ENCODE measurements at regions not wholly inside any gene's neighbourhood (a gene's known extent, or its start where the extent isn't known, plus 50 kb on each side); places are given as distances from the start of the nearest gene placed in this dataset.

DNA sequence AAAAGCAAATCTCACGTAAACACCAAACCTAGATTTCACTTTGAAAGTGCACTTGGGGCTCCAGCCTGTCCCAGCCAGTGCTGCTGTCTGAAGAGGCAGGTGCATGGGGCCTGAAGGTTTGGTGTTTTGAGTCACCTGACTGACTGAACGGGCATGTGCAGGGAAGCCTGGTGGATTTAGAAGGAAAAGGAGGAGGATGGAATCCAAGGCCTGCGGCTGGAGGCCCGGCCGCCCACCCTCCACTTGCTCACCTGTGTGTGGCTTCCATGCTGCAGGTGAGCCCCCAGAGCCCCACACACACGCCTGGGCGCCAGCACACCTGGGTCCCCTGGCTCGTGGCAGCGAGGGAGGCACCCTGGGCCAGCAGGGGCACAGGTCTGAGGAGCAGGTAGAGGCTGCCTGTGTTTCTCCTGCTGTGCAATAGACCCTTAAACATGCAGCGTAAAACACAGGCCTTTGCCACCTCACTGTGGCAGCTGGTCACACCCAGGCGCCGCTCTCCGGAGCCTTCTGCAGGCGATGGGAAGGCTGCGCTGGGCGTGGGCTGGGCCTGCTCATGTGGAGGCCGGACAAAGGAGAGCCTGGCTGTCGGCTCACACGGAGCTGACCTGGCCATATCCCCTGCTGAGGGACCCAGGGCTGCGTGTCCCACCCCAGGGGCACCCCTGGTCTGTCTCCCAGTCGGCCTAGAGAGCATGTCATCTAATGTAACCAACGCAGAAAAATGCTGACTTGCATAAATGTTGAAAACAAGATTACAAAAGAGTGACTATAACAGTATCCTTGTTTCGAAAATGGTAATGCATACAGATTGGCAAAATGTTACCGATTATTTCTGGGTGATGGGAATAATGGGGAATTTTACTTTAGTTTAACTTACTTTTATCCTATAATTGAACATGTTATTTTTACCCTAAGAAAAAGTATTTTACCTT lies 71.3 kb downstream of the TMEM18 start:
- TF ChIP-seq PATZ1 (CRISPR knock-in tag; IDR thresholded peaks at IDR 0.05; ENCODE audit: borderline replicate concordance) (no peak), RARB (CRISPR knock-in tag; IDR thresholded peaks at IDR 0.05) (no peak)
